ENCODE measurements at regions not wholly inside any gene's neighbourhood (a gene's known extent, or its start where the extent isn't known, plus 50 kb on each side); places are given as distances from the start of the nearest gene placed in this dataset.
A peak's percentile ranks its signal among the peaks of the same experiment; 100 is the strongest.
"Not testable (repeated sequence)": the region's sequence is repeated elsewhere in the genome, so short reads cannot be mapped to it uniquely, and the experiment has no call there.

DNA sequence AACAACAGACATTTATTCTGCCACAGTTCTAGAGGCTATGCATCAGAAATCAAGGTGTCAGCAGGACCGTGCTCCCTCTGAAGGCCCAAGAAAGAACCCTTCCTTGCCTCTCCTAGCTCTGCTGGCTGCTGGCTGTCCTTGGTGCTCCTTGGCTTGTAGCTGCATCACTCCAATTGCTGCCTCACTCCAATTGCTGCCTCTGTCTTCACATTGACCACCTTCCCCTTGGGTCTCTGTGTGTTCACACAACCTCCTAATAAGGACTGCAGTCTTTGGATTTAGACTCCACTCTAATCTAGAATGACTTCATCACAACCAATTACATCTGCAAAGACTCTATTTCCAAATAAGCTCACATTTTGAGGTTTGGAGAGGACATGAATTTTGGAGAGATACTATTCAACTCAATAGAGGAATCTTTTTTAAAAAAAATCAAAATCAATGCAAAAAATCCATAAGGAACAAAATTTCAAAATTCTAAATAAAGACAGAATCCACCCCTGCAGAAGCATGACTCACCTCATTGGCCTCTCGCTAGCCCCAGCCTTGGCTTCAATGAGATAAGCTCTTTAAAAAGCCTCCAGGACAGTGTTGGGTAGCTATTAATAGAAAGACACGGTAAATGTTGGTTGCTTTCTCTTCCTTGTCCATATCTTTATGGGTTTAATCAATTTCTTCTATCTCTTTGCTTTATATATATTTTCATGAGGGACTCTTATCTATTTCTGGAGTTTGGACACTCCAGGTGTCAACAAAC lies 267.6 kb upstream of the MGAT5 start:
- peak; percentile 68 for DNase-seq

DNA sequence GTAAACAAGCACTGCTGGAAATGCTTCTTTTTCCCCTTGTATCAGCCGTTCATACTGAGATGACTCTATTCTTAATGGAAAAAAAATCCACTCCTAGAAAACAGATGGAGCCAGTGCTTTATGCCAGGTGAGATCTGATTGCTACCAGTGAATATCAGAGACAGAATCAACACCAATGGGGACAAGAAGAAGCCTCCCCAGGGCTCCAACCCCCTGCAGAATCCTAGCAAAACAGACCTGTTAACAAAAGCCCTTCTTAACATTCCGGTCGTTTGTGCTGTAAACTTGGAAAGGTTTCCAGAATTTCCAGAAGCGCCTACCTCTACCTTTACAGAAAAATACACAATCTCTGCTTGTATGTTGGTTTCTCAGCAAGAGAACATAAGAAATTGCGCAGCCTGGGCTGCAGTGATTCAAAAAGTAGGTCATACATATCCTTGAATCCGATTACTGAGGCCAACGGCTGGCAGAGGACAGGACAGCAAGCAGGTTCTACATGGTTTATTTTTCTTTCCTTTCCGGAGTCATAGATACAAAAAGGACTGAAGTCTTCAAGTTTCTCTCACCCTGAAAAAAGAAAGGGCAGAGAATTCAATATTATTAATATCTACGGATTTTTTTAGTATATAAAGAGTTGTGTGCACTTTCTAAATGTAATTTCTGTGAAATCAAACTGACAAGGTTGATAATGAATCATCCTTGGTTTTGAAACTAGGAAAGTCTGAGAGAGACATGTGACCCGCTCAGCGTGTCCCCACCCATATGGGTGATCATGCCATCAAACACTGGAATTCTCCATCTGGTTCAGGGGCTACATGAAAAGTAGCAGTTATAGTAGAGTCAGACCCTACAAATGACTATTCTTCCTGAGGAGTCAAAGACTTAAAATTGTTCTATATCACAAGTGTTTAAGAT lies 266.7 kb upstream of the MGAT5 start:
- DNase-seq = no peak

GRCh38 chr2:133988316-133988891 lies 265.5 kb upstream of the MGAT5 start:
- no peak for DNase-seq

DNA sequence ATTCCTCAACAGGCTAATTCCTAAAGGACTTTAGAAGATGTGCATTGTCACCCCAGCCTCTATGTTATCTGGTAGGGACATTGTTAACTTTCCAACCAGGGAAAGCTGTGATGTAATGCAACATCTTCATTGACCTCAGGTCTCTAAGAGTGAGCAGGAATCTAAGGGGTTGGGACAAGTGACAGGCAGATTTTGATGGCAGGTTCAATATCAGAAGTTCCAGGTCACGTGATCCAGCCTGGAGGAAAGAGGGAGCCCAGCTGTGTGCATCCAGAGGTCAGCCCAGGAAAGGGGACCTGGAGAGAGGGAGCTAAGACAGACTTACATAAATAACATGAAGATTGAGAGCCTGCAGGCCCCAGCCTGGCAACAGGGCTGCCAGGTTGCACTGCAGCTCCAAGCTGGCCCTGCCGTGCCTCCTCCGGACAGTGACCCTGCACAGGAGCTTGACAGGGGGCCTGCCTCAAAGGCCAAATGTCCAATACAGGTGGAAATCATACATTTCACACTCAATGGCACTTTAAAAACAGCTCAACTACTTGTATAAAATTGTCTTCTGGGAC lies 262.2 kb upstream of the MGAT5 start:
- no peak for DNase-seq

DNA sequence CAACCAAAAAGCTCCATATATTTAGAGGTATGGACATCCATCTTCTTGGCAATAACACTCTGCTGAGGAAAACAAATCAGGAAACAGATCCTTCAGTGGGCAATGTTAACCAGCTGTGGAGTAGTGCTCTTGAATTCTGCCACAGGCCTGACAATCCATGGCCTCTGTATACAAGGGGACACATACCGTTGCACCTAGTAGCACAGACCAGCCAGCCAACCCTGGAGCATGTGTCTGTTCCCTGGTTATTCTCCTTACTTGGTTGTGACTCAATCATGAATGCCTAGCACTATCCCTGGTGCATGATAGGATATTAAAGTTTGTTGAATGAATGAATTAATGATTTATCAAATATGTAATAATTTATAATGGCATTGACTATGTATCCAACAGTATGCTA lies 261.4 kb upstream of the MGAT5 start:
- no peak for DNase-seq

DNA sequence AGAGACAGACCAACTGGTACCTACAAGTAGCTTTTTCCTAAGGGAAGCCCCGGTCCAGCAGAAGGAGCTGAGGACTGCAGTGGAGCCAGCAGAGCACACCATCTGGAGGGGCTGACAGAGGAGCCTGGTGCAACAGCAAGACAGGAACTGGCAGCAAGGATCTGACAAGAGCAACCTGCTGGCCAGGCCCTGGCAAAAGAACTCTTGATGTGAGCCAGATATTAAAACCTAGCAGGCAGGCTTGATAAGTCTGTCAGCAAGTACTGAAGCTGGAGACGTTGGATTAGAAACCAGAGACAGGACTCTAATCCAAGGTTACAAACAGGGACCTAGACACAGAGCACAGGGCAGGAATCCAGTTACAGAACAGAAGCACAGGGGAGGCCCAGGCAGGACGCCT lies 260.7 kb upstream of the MGAT5 start:
- no peak for DNase-seq

GRCh38 chr2:133998726-133999125 lies 255.1 kb upstream of the MGAT5 start:
- DNase-seq = not testable (repeated sequence)

- DNase-seq = no peak
Measured at GRCh38 chr2:134002391-134002790, 251.5 kb upstream of the MGAT5 start.

- no peak for DNase-seq
Measured at GRCh38 chr2:134002921-134003320, 251.0 kb upstream of the MGAT5 start.

GRCh38 chr2:134004467-134004866 lies 249.4 kb upstream of the MGAT5 start:
- DNase-seq = no peak

DNA sequence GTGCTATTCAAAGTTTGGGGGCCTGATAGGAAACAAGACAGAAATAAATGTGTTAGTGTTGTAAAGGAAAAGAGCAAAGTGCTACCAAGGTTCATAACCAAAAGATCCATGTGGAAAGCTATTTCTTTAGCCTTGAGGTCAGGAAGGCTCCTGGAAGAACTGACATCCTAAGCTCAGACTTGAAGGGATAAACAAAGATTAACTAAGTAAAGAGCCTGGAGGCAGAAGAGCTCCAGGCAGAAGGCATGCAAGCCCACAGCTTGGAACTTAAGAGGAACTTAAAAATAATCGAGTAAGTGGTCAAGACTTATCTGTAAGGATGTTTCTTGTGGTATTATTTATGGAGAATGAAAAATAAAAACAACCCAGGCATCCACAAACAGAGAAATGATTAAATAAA lies 245.0 kb upstream of the MGAT5 start:
- no peak for DNase-seq

DNA sequence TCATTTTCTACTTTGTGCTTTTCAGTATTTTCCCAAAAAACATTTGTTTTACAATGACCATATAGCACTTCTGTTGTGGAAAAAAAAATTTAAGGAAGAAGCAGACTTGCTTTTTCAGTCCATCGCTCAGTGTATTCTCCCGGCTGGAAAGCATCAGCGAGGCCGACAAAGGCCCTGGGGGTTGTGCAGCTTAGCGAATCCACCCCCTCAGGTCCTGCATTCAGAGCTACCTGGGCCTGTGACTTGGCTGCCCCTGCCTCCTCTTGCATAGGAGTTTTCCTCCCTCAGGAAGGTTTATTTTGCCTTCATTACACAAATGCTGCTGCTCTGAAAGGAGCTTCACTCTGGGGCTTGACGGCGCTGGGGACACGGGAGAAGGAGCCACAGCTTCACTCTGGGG lies 244.4 kb upstream of the MGAT5 start:
- DNase-seq = no peak

- not testable (repeated sequence) for DNase-seq
Measured at GRCh38 chr2:134009906-134010305, 244.0 kb upstream of the MGAT5 start.

DNA sequence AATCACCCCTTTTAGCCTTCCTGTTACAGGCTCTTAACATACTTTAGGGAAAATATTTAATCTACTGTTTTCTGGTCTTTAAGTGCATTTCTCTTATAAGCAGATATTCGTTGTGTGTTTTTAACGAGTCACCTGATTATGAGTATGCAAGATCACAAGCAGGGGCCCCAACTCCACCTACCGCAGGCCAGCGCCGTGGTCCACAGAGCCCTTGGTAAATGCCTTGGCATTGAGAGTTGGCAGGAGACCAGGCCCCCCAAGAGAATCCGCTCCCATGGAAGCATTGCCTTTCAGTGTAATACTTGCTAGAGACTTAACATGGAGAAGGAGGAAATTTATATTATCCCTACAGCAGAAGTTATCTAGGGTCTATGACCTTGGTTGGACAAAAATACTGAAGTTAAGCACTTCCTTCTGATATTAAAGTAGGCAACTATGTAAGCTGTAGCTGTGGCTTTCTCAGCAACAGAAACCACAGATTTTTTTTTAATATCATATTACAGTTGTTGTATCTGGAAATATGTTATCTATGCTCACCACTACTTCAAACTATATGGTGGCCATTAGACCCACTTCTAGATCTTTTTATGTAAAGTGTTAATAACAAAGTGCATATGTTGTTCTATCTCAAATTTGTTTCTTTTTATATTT lies 241.8 kb upstream of the MGAT5 start:
- DNase-seq = no peak

DNA sequence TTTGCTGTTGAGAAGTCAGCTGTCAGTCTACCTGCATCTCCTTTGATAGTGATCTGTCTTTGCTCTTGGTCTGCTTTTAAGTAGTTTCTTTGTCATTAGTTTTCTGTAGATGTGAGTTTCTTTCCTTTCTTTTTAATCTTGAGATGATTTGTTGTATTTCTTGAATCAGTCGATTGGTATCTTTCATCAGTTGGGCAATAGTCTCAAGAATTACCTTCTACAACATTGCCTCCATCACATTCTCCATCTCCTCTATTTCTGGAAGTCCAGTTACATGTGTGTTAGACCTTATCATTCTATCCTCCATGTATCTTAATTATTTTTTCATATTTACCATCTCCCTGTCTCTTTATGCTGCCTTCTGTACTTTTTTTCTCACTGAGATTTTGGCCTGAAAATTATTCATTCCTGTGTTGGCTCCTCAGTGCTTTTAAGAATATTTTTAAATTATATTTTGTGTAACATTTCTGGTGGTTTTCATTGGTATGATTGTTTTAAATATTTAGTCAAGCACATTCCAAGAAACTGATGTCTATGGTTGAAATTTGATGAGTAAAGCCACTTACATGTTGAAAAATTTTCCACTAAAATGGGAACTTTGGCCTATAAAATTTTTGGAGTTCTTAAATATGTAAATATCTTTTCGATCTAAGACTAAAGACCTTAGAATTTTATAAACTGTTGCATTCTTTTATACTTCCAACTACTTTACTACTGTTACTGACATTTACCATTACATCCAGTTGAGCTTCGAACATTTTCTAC lies 239.5 kb upstream of the MGAT5 start:
- no peak for DNase-seq

DNA sequence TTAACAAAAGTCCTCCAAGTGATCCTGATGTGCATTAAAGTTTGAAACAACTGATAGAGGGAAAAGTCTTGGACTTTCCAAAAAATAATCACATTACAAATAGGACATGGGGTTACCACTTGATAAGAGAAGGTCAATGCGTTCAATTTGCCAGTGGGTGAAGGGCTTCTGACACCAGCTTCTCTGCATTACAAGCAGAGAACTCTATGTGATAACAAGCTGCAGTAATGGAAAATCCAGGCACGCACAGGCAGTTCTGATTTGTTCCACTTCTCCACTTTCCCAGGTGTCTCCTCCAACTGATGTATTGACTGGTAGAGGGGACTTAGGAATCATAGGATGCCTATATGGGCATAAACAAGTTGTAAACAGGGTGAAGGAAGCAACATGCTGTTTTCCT lies 234.0 kb upstream of the MGAT5 start:
- no peak for DNase-seq

DNA sequence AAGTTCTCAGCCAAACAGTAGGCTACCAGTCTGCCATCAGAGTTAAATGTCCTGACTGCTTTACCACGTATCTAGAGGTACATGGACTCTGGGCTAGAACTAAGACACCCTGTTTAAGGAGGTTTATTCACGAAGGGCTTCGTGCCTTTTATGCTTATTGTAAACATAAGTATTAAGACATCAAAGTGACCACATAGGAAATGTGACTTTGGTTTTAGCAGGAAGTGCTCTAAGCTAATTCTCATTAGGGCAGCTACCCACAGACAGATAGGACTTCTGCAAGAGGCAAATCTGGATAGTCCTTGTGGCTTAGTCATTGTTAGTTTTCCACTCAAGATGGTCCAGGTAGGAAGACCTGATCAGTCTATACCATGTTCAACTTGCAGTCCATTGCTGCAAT lies 233.3 kb upstream of the MGAT5 start:
- DNase-seq = no peak

DNA sequence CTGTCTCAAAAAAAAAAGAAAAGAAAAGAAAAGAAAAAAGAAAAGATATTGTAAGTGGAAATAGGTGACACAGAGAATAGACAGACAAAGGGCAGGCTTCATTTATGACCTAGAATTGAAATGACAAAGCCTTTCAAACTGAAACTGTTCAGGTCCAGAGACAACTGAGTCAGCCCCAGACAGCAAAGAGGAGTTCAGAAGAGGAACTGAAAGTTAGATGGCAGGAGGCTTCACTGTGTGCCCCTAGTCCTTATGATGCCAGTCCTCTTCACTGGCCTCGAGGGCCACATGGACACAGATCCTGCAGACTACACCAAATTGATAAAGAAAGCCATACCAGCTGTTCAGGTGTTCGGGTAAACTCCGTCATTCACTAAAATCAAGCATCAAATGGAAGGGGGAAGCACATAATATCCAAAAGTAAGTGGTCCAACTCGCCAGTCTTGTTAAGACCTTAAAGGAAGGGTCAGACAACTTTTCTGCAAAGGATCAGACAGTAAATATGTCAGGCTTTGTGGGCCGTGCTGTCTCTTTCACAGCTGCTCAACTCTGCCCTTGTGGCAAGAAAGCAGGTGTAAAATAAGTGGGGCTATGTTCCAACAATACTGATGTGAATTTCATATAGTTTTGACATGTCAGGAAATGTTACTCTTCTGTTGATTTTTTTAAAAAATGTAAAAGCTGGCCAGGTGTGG lies 231.9 kb upstream of the MGAT5 start:
- no peak for DNase-seq

GRCh38 chr2:134023854-134024253 lies 230.0 kb upstream of the MGAT5 start:
- no peak for DNase-seq

- DNase-seq = no peak
Measured at GRCh38 chr2:134027980-134028379, 225.9 kb upstream of the MGAT5 start.

GRCh38 chr2:134029418-134029817 lies 224.5 kb upstream of the MGAT5 start:
- no peak for DNase-seq

DNA sequence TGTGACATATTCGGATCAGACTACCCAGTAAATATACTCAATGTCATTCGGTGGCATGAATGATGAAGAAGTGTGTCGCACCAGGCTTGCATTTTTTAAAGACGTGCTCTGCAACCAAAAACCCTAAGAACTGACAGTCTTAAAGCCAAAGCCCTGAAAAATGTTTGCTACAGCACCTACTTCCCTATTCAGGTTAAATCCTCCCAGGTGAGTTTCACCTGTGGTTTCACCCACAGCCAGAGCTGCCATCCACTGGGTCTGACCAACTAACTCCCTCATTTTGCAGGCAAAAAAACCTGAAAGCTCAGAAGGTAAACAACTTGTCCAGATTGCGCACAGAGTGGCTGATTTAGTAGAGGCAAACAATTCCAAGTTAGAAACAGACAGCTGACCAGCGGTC lies 222.3 kb upstream of the MGAT5 start:
- no peak for DNase-seq

All from islet precursor cell (in vitro differentiated cells).